ENCODE measurements at regions not wholly inside any gene's neighbourhood (a gene's known extent, or its start where the extent isn't known, plus 50 kb on each side); places are given as distances from the start of the nearest gene placed in this dataset.

- Histone ChIP-seq H4K20me1 (ENCODE audit: control insufficient read depth, insufficient read depth, insufficient read length) (no peaks in the 10 kb centered on the region), H2BK15ac (ENCODE audit: low read depth, low read length) (no peak overlapping the region), H3K14ac (ENCODE audit: insufficient read depth, low read length) (no peak overlapping the region), H2BK12ac (ENCODE audit: insufficient read length, low read depth, low read length) (no peak overlapping the region), H3K4ac (ENCODE audit: low read depth, low read length) (no peak overlapping the region), H2AK5ac (ENCODE audit: insufficient read length, low read length) (no peak overlapping the region), H3K79me1 (ENCODE audit: insufficient read depth, low read depth, low read length, poor library complexity, severe bottlenecking) (no peaks in the 10 kb centered on the region), H3K27ac (ENCODE audit: insufficient read length, low read depth, low read length) (no peak overlapping the region), H4K8ac (replicated peaks; ENCODE audit: insufficient read length, low read depth, low read length) (no peak overlapping the region), H3K23me2 (ENCODE audit: insufficient read length, low read depth, low read length, poor library complexity, severe bottlenecking) (peaks cover 2% of the 10 kb centered on the region), H2BK120ac (ENCODE audit: low read depth, low read length, poor library complexity, severe bottlenecking) (no peak overlapping the region), H4K5ac (ENCODE audit: insufficient read length, low read depth, low read length) (no peak overlapping the region), H3K79me2 (ENCODE audit: insufficient read depth, low read length) (no peaks in the 10 kb centered on the region), H2BK20ac (ENCODE audit: low read depth, low read length, poor library complexity, severe bottlenecking) (no peak overlapping the region), H3K27me3 (ENCODE audit: insufficient read depth, low read length) (no peaks in the 10 kb centered on the region), H2AFZ (ENCODE audit: low read length) (no peak overlapping the region), H3K4me2 (ENCODE audit: insufficient read depth, insufficient read length, low read length) (no peak overlapping the region), H3K23ac (ENCODE audit: insufficient read length, low read depth, low read length) (no peak overlapping the region), H3K9me3 (ENCODE audit: control insufficient read depth, low read depth, low read length) (peaks cover 98% of the 10 kb centered on the region), H3K18ac (ENCODE audit: insufficient read length, low read depth, low read length) (no peak overlapping the region), H2BK5ac (ENCODE audit: insufficient read length, low read length) (no peak overlapping the region), H3T11ph (ENCODE audit: low read length) (no peak overlapping the region), H3K4me1 (ENCODE audit: insufficient read depth, low read length) (no peaks in the 10 kb centered on the region), H3K56ac (ENCODE audit: insufficient read length, low read depth, low read length) (no peak overlapping the region), H4K91ac (ENCODE audit: insufficient read length, low read depth, low read length) (no peak overlapping the region), H3K9ac (ENCODE audit: extremely low read depth, insufficient read length, low read length) (no peak overlapping the region)
- H3K36me3 Mint-ChIP-seq (ENCODE audit: insufficient read depth in 1 of 3, low read depth in 3 of 3), result peaks cover 28 to 44% (median 42%) of the 10 kb centered on the region in 3 experiments
- no peak for DNase-seq
- no peaks in the 10 kb centered on the region for H3K4me1 Mint-ChIP-seq
- no peak for TF ChIP-seq CTCF (conservative IDR thresholded peaks at IDR 0.05)
- H3K4me3 Mint-ChIP-seq, result no peak overlapping the region
- H3K9me3 Mint-ChIP-seq, result peaks cover 97 to 100% of the 10 kb centered on the region in 2 experiments
- H3K27ac Mint-ChIP-seq, result no peak overlapping the region
- peaks cover 16% of the 10 kb centered on the region for H3K27me3 Mint-ChIP-seq (ENCODE audit: low read depth)
- no CpG with 5 or more reads among the region's 34 CpGs for WGBS (ENCODE audit: extremely low coverage, insufficient read length, low lambda C conversion rate)
Measured at GRCh38 chr12:38053655-38054464, 262.7 kb upstream of the ALG10B start.
